ENCODE measurements at regions not wholly inside any gene's neighbourhood (a gene's known extent, or its start where the extent isn't known, plus 50 kb on each side); places are given as distances from the start of the nearest gene placed in this dataset.

DNA sequence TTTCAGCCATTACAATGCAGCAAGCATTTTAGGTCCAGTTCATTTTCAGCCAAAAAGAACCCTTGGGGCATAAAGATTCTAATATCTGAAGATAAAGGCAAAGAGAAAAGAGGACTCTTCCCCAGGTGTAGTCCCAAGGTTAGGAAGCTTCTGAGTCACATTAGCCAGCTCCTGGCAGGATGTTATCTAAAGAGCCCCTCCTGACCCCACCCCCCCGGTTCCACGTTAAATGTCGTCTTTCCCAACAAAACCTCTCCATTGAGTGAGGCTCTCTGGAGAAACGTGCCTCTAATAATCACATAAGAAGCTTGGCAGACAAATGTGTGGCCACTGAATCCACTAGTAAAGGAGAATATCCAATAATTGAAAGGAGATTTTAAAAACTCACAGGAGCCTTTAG is 267.7 kb downstream of the GALC start:
- no peak for DNase-seq (ENCODE audit: low spot score)

DNA sequence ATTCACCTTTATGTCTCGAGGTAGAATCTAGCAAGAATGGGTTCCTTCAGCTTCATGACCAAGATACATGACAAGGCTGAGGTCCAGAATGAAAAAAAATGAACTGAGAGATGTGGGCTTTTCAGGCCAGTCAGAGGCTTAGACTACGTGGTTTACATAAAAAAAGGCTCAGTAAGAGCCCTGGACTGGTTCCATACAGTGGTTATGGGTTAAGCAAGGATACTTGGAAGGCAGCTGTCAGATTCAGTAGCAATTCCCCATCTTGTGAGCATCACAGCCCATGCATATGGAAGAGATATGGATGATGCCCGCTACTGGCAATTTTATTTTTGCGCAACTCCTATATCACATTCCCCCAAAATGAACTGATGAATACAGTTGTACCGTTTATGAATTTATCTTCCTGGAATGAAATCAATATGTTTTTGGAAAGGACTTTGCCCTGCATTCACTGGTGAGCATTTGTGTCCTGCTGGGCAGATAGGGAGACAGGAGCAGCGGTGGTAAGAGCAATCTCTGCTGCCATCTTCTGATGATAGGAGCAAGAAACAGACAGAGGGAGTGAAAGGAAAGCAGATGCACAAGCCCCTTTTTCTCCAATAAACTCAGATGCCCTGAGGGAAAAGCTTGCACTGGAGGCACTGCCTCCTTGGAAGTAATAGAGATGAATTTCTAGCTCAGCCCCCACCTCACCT is 280.4 kb downstream of the GALC start:
- DNase-seq (ENCODE audit: low spot score) = no peak

DNA sequence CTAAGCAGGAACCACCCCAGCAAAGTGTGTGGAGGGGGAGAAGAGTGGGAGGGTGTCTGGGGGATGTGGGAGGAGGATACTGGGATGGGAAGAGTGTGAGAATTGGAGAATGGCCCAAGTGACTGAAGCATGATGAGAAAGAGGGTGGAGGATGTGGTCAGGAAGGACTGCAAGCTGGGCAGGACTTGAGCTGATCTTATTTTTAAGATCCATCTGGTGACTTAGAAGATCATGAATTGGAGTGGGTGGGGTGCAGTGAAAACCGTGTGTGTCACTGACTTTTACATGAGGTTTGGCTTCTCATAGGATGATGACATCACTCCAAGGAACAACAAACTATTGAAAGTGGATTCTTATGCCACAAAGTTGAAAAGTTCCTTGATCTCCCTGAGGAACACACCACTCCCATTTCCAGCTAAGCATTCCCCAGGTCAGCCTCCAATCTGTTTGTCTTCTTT is 287.5 kb downstream of the GALC start:
- DNase-seq (ENCODE audit: low spot score) = no peak

DNA sequence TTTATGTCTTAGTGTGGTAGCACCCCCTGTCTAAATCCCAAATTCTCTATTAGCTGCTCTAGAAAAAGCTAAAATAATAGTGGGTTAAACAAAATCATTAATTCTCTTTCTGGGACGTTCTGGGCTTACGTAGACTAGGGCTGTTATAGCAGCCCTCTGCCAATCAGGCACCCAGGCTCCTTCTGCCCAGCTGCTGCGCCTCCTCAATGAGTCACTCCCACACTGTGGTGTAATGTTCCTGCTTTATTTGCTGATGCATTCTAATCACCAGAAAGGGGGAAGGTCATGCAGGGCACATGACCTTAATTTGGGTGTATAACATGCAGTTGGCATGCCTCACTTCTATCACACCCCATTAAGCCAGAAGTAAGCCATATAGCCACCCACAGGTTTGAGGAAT is 294.5 kb downstream of the GALC start:
- no peak for DNase-seq (ENCODE audit: low spot score)

DNA sequence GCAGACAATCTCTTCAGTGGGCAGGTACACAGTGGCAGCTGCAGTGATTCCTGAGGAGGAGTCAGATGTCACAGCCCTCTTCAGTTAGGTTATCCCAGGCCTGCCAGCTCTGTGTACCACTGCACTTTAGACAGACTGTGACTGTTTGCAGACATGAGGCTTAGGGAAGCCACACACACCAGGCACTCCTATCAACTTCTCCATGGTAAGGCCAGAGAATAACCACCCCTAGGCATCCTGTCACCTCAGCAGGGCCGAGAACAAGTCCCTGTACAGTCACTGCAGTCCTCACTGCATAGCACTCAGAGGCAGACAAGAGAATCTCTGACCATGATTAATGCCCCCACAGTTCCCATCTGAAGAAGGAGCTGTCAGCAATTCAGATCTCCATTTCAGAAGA is 296.5 kb downstream of the GALC start:
- no peak for DNase-seq (ENCODE audit: low spot score)

DNA sequence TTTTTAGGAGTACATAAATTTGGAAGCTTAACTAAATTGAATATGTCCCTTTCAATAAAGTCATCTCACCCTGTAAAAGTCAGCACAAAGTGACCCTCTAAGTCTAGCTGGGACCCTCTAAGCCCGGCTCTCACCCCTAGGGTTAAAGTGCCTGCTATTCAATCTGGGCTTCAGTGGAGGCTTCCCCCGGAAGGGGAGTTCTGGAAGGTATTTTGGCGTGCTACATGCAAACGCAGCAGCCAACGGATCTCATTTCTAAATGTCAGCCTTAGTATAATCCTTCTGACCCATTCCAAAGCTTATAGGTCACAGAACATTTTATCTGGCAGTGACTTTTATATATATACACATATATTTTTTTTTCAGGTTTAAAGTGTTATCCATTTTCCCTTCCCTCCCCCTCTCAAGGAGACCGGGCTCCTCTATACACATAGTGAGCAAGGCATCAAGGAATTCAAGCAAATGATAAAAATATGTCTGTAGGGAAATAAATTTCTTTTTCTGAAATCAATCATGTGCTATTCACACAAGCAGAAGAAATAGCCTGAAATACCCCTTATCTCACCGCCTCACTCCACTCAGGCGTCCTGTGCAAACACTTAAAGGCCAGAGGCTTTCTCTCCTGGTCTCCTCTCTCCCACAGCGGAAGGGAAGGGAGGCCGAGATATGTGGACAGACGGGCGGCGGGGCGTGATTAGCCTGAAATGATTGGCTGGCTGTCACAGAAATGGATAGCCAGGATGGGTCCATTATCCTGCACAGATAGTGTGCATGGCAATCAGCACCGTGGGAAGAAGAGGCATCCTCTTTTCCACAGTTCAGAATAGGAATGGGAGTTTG is 301.7 kb downstream of the GALC start:
- DNase-seq (ENCODE audit: low spot score) = no peak

DNA sequence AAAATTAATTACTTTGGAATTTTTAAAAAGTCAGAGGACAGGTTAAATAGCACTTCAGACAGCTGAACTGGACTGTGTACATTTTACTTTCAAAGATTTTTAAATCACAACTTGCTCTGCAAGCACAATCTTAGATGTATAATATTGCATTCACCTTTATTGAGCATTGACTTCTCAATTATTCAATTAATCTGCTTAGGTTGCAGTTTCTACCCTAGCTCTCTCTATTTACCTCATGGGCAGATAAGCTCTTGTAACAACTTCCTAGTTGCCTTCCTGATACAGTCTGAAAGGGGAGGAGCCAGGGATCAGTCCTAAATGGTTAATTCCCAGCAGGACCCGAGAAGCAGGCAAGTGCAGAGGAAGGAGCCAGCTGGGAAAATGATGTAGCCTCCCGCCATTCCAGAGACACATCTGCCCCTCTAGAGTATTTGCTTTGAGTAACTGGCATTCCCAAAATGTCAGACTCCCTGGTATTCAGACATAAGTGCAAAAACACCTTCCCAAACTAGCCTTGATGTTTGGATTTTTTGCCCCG is 302.8 kb downstream of the GALC start:
- DNase-seq (ENCODE audit: low spot score) = no peak

DNA sequence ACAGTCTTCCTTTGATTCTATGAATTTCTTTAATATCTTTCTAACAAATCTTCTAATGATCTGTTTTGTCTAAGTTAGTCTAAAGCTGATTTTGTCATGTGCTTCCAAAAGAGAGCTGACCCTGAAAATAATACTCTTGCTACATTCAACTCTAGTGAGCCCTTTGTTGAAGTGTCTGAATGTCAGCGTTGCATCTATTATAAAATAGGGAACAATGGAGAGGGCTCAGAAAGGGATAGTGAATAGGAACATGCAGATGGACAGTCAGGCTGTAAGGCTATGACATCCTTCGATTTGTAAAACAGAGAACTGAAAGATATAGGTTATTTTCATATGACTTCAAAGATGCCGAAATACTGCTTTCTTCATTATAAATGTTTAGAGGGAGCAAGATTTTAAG is 304.5 kb downstream of the GALC start:
- DNase-seq (ENCODE audit: low spot score) = no peak

DNA sequence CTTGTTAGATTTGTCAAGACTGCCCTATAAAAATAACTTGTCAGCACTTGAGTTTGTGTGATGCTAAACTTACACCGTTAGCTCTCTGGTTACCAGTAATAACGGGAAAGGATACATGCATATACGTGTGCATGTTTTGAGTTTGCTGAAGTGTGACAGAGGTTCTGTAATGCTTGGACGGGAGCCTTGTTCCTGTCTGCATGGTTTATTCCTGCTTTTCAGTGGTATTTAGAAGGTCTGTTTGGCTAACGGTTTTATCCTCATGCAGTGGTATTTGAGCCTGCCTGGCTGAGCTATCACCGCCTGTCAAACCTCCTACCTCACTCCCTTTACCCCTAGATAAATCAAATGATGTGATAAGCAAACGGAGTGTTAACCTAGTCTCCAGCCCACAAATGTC is 305.6 kb downstream of the GALC start:
- no peak for DNase-seq (ENCODE audit: low spot score)

DNA sequence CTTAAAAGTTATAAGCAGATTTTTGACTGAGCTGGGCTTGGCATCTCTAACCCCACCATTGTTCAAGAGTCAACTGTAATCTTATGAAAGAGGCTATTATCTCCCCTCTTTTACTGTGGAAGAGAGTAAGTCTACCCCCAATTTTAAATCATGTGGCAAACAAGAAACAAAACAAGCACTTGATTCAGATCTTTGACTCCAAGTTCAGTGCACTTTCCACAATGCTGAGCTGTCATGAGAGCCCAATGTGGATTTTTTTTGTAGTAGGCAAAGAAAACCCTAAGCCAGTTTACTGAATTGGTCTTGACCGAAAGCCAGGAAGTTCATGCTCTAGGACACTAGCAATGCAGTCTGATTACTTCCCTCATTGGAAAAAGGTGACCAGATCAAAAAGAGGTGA is 306.2 kb downstream of the GALC start:
- no peak for DNase-seq (ENCODE audit: low spot score)

DNA sequence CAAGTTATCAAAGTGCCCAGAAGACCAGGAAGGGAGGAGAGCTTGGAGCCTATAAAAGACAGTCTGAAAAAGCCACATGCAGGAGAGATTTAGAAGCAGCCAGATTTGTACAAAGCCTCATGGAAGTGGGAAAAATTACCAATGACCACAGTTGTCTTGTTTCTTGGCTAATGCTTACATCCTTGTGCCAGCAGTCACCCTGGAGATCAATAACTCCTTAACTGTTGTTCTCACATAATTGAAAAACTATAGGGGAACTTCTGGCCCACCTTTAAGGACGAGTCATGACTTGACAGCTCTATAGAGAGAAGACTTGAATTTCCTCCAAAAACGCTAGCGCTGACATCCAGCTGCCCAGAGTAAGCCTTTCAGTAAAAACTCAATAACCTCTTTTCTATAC is 313.1 kb downstream of the GALC start:
- DNase-seq (ENCODE audit: low spot score) = no peak

DNA sequence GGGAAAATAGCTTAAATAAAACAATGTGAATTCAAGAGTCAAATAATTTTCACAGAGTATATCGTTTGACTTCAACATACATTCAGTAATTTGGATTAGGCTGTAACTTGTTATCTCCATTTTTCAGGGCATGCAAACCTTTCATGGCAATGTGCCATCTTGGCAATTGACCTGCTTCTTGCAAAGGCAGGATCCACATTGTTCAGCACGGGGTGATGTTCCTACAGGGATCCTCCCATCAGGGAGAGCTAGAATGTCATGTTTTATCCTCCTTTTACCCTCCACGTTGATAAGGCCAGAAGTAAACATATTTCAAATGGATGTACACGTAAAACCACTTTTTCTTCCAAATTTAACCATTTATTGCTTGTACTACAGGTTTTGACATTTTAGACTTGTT is 314.4 kb downstream of the GALC start:
- no peak for DNase-seq (ENCODE audit: low spot score)

DNA sequence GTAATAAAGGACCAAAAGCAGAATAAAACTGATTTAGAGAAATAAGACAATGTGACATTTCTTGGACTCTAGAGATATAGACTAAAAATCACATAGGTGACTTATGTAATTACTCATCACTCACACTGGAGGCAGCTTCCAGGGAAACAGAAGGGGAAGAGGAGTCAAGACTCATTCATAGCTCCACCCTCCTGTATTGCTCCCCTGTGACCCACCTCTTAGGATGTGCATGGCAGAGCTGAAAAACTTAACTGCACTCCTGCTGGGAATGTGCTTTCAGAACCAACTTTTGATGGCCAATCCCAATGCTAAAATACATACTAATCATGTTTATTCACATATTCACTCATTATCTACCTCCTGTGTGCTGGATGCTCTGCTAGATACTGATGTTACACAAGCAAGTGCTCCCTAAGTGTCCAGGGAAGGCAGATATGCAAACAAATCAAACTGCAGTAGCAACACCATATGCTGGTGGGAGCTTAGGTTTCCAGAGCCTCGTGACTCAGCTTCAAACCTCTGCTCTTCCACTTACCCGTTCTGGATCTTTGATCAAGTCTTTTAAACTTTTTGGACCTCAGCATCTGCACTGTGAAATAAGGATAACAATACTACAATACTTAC is 316.1 kb downstream of the GALC start:
- DNase-seq (ENCODE audit: low spot score) = no peak

DNA sequence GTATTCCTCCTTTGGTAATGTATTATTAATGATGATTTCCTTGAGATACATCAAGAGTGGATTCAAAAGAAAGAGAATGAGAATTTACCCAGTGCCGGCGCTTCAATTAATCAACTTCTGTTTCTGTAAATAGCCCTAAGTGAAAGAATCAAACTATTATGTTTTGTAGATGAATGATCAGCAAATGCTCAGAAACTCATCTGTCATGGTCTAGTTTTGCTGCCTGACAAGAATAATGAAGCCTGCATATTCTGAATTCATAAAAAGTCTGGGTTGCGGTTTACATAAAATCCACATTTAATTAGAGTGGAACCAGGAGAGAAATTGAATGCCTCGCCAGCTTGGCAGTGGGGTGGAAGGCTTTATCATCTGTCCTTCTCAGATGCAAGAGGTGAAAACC is 325.3 kb downstream of the GALC start:
- DNase-seq (ENCODE audit: low spot score) = no peak

DNA sequence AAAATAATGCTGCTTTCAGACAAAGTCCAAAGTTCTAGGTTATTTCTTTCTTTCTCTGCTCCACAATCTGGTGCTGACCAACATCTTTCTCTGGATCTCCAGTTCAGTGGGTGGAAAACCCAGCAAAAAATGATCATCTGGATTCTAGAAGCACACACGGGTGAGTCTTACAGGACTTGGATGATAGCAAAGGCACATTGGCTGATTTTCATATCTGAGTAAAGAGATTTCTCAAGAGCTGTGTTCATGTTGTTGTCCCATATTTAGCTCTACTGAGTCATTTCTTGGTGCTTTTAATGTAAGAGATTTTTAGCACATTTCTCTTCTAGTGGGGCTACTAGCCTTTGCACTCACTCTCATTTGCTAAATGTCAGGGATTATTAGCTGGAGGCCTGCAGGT is 336.7 kb downstream of the GALC start:
- no peak for DNase-seq (ENCODE audit: low spot score)

DNA sequence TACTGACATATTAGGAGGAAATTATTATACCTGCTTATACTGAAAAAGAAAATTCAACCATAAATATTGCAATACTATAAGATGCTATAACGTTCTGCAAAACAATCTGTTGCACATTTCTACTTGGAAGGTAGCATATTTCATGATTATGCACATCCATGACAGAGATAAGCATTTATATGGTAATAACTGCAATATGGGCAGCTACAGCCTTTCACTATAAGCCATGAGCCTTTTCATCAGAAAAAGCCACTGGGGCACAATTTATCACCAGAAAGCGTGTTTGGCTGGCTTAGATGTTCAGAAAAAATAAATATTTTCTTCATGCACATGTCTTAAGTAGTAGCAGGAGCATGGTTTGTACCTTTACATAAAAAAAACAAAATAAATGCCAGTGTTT is 340.7 kb downstream of the GALC start:
- DNase-seq (ENCODE audit: low spot score) = no peak

DNA sequence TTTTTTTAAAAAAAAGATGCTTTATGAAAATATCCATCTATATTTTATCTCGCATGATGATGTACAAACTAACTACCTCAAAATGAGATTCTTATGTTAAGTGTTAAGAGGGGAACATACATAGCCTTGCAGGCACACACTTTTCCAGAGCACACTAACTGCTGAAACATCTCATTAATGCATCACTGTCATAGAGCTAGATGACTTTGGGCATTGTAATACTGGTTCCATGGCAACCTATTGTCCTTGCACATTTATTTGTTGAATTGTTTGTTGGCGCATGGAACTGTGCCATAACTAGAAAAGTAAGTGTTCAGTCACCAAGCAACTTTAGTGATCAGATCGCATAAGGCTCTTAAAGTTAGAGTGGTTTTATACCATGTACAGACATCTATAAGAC is 348.3 kb downstream of the GALC start:
- no peak for DNase-seq (ENCODE audit: low spot score)

DNA sequence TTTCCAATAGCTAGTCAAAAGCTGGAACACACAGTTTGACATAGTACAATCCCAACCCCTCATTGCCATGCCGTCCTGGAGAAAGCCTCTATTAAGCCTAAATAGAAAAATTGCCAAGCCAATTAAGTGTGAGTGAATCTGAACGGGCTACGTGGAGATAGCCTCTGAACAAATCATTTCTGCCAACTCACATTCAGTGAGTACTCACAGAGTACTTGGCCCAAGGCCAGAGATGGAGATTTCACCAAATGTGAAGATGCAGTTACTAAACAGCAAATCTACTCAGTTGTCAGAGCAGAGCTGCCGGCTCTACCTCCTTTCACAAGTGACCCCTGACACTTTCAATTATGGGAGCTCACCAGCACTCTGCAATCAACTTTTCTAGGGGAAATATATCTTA is 350.0 kb downstream of the GALC start:
- DNase-seq (ENCODE audit: low spot score) = no peak

DNA sequence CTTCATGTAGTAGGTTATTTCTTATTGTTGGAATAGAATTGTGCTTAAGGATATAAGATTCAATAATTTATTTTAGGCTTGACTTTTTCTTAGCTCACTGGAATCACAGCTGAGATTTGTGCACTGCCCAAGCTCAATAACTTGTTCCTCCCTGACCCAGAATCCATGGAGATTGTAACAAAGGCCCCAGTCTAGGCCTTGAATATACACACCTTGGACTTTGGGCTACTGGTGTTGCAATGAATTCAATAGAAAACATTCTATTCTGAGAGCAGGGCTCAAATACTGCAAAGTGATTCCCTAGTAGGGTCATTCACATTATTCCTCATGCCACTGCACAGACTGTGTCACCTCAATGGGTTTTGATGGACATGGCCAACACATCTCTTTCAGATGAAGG is 352.4 kb downstream of the GALC start:
- no peak for DNase-seq (ENCODE audit: low spot score)

DNA sequence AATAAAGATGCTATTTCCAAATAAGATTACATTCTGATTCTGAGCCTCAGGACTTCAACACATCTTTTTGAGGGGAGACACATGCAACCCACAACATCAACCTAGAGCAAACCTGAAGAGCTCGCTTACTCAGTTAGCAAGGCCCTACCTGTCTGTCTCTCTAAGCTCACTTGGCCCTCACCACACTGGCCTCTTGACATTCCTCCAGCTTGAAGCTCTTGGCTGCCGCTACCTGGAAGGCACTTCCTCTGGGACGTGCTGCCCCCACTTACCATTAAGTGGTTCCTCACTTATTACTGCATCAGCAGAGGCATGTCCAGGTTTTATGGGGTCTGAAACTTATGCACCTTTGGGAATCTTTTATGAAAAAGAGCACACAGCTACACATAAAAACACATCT is 354.8 kb downstream of the GALC start:
- DNase-seq (ENCODE audit: low spot score) = no peak

DNA sequence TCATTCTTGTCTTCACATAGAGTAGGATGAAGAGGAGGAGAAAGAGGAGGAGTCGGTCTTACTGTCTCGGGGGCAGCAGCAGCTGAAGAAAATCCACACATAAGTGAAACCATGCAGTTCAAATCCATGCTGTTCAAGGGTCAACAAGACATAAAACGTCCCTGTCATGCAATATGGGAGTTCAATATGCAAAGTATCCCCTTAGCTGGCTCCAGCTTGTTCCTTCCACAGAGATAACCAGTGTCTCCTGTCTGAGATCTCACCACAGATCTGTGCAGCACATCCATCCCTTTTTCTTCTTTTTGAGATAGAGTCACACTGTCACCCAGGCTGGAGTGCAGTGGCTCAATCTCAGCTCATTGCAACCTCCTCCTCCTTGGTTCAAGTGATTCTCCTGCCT is 357.5 kb downstream of the GALC start:
- no peak for DNase-seq (ENCODE audit: low spot score)

DNA sequence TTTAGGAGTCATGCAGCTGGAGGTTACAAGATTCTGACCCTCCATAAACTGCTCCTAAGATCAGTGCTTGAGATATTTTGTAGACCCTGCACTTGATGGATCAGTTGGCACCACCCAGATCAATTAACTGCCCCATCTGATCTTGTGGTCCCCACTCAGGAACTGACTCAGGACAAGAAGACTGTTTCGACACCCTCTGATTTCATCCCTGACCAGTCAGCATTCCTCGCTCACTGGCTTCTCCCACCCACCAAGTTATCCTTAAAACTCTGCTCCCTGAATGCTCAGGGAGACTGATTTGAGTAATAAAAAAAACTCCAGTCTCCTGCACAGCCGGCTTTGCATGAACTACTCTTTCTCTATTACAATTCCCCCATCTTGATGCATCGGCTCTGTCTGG is 360.2 kb downstream of the GALC start:
- no peak for DNase-seq (ENCODE audit: low spot score)

DNA sequence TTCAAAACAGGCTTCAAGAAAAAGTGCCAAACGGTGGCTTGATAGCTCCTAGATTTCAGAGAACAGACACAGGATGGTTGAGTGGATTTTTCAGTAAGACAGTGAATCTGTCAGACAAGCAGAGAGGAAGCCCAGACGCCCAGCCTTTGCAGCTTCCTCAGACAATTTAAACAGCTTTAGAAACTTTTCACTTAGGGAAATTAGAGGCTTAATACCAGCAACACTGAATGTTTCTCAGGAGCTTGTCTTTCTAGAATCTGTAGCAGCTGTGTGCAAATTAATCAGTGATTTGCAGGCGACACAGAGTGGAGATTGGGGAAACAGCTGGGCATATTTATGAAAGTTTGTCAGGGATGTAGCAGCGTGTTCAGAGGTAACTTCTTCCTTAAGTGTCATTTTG is 362.1 kb downstream of the GALC start:
- DNase-seq (ENCODE audit: low spot score) = no peak
